ENCODE measurements at regions not wholly inside any gene's neighbourhood (a gene's known extent, or its start where the extent isn't known, plus 50 kb on each side); places are given as distances from the start of the nearest gene placed in this dataset.
A peak's percentile ranks its signal among the peaks of the same experiment; 100 is the strongest.

DNA sequence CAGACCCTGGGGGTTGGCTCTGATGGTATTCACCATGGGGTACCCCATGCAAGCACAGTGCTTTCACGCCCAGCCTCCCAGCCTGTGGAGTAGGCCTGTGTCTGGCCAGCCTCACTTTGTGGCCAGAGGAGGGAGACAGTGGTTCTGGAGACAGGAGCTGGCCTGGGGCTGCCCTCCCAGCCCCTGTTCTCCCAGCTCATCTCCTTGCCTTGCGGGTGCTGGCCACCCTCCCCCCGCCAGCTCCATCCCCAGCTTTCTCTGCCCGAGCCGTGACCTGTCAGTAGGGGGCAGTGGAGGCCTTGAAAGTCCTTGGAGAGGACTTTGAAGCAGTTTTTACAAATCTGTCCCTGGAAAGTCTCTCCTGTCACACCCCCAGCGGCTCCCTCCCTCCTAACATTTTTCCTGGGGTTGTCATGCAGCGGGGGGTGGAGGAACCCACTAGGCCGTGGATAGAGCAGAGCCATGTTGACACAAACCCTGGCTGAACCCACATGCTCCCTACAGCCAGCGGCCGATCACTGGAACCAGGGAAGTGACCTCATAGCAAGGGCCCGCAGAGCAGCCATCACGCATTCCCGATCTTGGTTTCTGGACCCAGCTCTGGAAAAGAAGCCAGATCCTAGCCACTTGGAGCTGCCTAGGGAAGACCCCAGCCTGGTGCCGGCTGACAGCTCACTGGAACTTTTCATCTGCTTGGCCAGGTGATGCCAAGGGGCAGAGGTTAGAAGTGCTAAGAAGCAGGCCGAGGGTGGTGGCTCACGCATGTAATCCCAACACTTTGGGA, 289.4 kb downstream of the SEC14L1 start:
- no peak overlapping the region for H2AFZ ChIP-seq (ENCODE audit: low read length)
- H3K4me3 ChIP-seq (ENCODE audit: low read length in 2 of 2) = no peak overlapping the region
- no peak overlapping the region for H2BK120ac ChIP-seq (ENCODE audit: low read depth, low read length)
- H4K91ac ChIP-seq (ENCODE audit: low read depth, low read length, poor library complexity) = no peak overlapping the region
- no CpG with 5 or more reads among the region's 16 CpGs for WGBS, 2 donors (ENCODE audit: extremely low coverage in 2 of 2, insufficient read length in 2 of 2, insufficient replicate concordance in 1 of 2)
- H2AK5ac ChIP-seq (ENCODE audit: low read depth, low read length) = peak overlapping the region; percentile 30
- H3K23ac ChIP-seq (ENCODE audit: low read depth, low read length, poor library complexity) = no peak overlapping the region
- H3K9me3 ChIP-seq (replicated peaks in 1 of 2; ENCODE audit: control insufficient read depth in 2 of 2, insufficient read depth in 1 of 2, low read depth in 1 of 2, low read length in 2 of 2) = no peaks in the 10 kb centered on the region
- H2BK5ac ChIP-seq (ENCODE audit: low read length) = no peak overlapping the region
- peaks cover 32% of the 10 kb centered on the region for H3K79me1 ChIP-seq (ENCODE audit: low read depth, low read length)
- peaks cover 52 to 56% of the 10 kb centered on the region in 2 donors for H3K4me1 ChIP-seq (ENCODE audit: control insufficient read depth in 2 of 2, insufficient read depth in 1 of 2, low read depth in 1 of 2, low read length in 2 of 2)
- no peak overlapping the region for H4K8ac ChIP-seq (ENCODE audit: low read depth, low read length)
- DNase-seq (ENCODE audit: low spot score) = peak; percentile 84
- no peak overlapping the region for H3K9ac ChIP-seq (ENCODE audit: low read depth, low read length, poor library complexity)
- H3K4ac ChIP-seq (ENCODE audit: low read length) = no peak overlapping the region
- peaks cover 0 to 1% of the 10 kb centered on the region in 2 donors for H3K36me3 ChIP-seq (replicated peaks in 1 of 2; ENCODE audit: control insufficient read depth in 2 of 2, insufficient read depth in 2 of 2, low read length in 2 of 2)
- no peak overlapping the region for H3K14ac ChIP-seq (ENCODE audit: low read length)
- H2BK12ac ChIP-seq (ENCODE audit: low read length) = no peak overlapping the region
- H3K27me3 ChIP-seq (ENCODE audit: control insufficient read depth in 3 of 3, insufficient read depth in 3 of 3, low read depth in 1 of 3, low read length in 3 of 3) = no peaks in the 10 kb centered on the region
- H3K27ac ChIP-seq (replicated peaks; ENCODE audit: low read length) = peak overlapping the region; percentile 7
- H3K18ac ChIP-seq (ENCODE audit: low read length) = peak overlapping the region; percentile 40
- H3K4me2 ChIP-seq (ENCODE audit: insufficient read depth, low read length, poor library complexity, severe bottlenecking) = no peak overlapping the region
- no peak overlapping the region for H2BK15ac ChIP-seq (ENCODE audit: low read length)

DNA sequence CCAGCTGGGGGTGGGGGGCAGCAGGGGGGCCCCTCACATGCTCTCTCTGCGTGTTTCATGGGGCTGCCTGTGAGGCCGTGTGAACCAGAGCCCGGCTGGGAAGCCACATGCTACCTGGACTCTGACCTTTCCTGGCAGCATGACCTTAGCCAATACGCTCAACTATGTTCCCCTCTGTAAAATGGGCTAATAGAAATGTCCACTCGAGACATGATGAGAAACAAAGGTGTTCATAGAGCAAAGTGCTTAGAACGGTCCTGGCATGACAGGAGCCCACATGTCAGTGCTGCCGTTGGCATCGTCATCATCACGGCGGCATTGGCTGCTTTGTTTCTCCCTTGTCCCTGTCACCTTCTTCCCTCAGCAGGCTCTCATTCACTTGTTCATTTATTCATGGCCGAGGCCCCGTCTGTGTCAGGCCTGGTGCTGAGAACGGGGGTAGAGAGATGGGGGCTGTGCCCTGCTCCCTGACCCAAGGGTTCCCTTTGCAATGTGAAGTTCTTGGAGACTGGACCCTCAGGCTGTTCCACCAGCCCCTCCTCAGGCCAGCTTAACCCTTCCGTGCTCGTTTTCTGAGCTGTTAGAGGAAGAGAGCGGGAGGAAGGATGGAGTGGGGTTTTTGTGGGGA, 291.4 kb downstream of the SEC14L1 start:
- H2BK15ac ChIP-seq (ENCODE audit: low read length) = no peak overlapping the region
- no peaks in the 10 kb centered on the region for H3K27me3 ChIP-seq (ENCODE audit: control insufficient read depth in 3 of 3, insufficient read depth in 3 of 3, low read depth in 1 of 3, low read length in 3 of 3)
- no peak overlapping the region for H3K9ac ChIP-seq (ENCODE audit: low read depth, low read length, poor library complexity)
- H3K4me1 ChIP-seq (ENCODE audit: control insufficient read depth in 2 of 2, insufficient read depth in 1 of 2, low read depth in 1 of 2, low read length in 2 of 2) = peaks cover 54 to 65% of the 10 kb centered on the region in 2 donors
- peak overlapping the region; percentile 6 for H3K18ac ChIP-seq (ENCODE audit: low read length)
- H3K4me2 ChIP-seq (ENCODE audit: insufficient read depth, low read length, poor library complexity, severe bottlenecking) = no peak overlapping the region
- no peak overlapping the region for H2AK5ac ChIP-seq (ENCODE audit: low read depth, low read length)
- no peak overlapping the region for H2BK120ac ChIP-seq (ENCODE audit: low read depth, low read length)
- WGBS, 2 donors (ENCODE audit: extremely low coverage in 2 of 2, insufficient read length in 2 of 2, insufficient replicate concordance in 1 of 2) = 71% methylated on average over 1 of the region's 16 CpGs; no CpG with 5 or more reads in 1 of the 2 donors
- H3K27ac ChIP-seq (replicated peaks; ENCODE audit: low read length) = peak overlapping the region; percentile 17
- no peak overlapping the region for H3K4ac ChIP-seq (ENCODE audit: low read length)
- H3K23ac ChIP-seq (ENCODE audit: low read depth, low read length, poor library complexity) = no peak overlapping the region
- DNase-seq (ENCODE audit: low spot score) = no peak
- no peak overlapping the region for H4K91ac ChIP-seq (ENCODE audit: low read depth, low read length, poor library complexity)
- no peak overlapping the region for H2BK12ac ChIP-seq (ENCODE audit: low read length)
- peaks cover 30% of the 10 kb centered on the region for H3K79me1 ChIP-seq (ENCODE audit: low read depth, low read length)
- no peak overlapping the region for H2AFZ ChIP-seq (ENCODE audit: low read length)
- peaks cover 1 to 4% of the 10 kb centered on the region in 2 donors for H3K36me3 ChIP-seq (replicated peaks in 1 of 2; ENCODE audit: control insufficient read depth in 2 of 2, insufficient read depth in 2 of 2, low read length in 2 of 2)
- no peak overlapping the region for H3K4me3 ChIP-seq (ENCODE audit: low read length in 2 of 2)
- H2BK5ac ChIP-seq (ENCODE audit: low read length) = peak overlapping the region; percentile 96
- no peaks in the 10 kb centered on the region for H3K9me3 ChIP-seq (replicated peaks in 1 of 2; ENCODE audit: control insufficient read depth in 2 of 2, insufficient read depth in 1 of 2, low read depth in 1 of 2, low read length in 2 of 2)
- H4K8ac ChIP-seq (ENCODE audit: low read depth, low read length) = no peak overlapping the region
- no peak overlapping the region for H3K14ac ChIP-seq (ENCODE audit: low read length)

DNA sequence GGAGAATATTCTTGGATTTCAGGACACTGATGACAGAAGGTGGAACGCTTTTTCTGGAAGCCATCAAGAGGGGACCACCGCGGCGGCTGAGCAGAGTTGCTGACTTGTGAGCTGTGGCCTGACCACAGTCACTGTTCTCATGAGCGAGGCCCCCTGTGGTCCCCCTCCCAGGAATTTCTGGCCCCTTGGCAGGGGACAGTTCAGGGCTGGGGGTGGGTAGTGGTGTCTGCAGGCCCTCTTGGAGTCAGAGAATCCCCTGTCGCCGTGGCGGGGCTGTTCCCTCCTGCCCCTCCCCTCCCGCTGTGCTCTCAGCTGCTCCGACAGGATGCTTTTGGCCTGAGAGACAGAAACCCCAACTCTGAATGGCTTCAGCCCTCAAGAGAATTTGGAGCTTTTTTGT, 292.0 kb downstream of the SEC14L1 start:
- Histone ChIP-seq H2BK15ac (ENCODE audit: low read length) (peak overlapping the region; percentile 19), H3K14ac (ENCODE audit: low read length) (no peak overlapping the region), H2AFZ (ENCODE audit: low read length) (peak overlapping the region; percentile 52), H3K4me1 (ENCODE audit: control insufficient read depth in 2 of 2, insufficient read depth in 1 of 2, low read depth in 1 of 2, low read length in 2 of 2) (peaks cover 60 to 65% of the 10 kb centered on the region in 2 donors), H2BK5ac (ENCODE audit: low read length) (peak overlapping the region; percentile 96), H3K79me1 (ENCODE audit: low read depth, low read length) (peaks cover 30% of the 10 kb centered on the region), H4K8ac (ENCODE audit: low read depth, low read length) (no peak overlapping the region), H3K4ac (ENCODE audit: low read length) (peak overlapping the region; percentile 98), H2BK120ac (ENCODE audit: low read depth, low read length) (no peak overlapping the region), H4K91ac (ENCODE audit: low read depth, low read length, poor library complexity) (peak overlapping the region; percentile 47), H3K4me3 (ENCODE audit: low read length in 2 of 2) (no peak overlapping the region), H2AK5ac (ENCODE audit: low read depth, low read length) (peak overlapping the region; percentile 99), H3K9me3 (replicated peaks in 1 of 2; ENCODE audit: control insufficient read depth in 2 of 2, insufficient read depth in 1 of 2, low read depth in 1 of 2, low read length in 2 of 2) (no peaks in the 10 kb centered on the region), H3K27ac (replicated peaks; ENCODE audit: low read length) (peak overlapping the region; percentile 66), H3K9ac (ENCODE audit: low read depth, low read length, poor library complexity) (no peak overlapping the region), H3K36me3 (replicated peaks in 1 of 2; ENCODE audit: control insufficient read depth in 2 of 2, insufficient read depth in 2 of 2, low read length in 2 of 2) (peaks cover 1 to 4% of the 10 kb centered on the region in 2 donors), H3K18ac (ENCODE audit: low read length) (peak overlapping the region; percentile 98), H2BK12ac (ENCODE audit: low read length) (peak overlapping the region; percentile 91), H3K27me3 (ENCODE audit: control insufficient read depth in 3 of 3, insufficient read depth in 3 of 3, low read depth in 1 of 3, low read length in 3 of 3) (no peaks in the 10 kb centered on the region), H3K4me2 (ENCODE audit: insufficient read depth, low read length, poor library complexity, severe bottlenecking) (no peak overlapping the region), H3K23ac (ENCODE audit: low read depth, low read length, poor library complexity) (peak overlapping the region; percentile 20)
- no peak for DNase-seq (ENCODE audit: low spot score)
- no CpG with 5 or more reads among the region's 10 CpGs for WGBS, 2 donors (ENCODE audit: extremely low coverage in 2 of 2, insufficient read length in 2 of 2, insufficient replicate concordance in 1 of 2)
